ENCODE measurements at regions not wholly inside any gene's neighbourhood (a gene's known extent, or its start where the extent isn't known, plus 50 kb on each side); places are given as distances from the start of the nearest gene placed in this dataset.

DNA sequence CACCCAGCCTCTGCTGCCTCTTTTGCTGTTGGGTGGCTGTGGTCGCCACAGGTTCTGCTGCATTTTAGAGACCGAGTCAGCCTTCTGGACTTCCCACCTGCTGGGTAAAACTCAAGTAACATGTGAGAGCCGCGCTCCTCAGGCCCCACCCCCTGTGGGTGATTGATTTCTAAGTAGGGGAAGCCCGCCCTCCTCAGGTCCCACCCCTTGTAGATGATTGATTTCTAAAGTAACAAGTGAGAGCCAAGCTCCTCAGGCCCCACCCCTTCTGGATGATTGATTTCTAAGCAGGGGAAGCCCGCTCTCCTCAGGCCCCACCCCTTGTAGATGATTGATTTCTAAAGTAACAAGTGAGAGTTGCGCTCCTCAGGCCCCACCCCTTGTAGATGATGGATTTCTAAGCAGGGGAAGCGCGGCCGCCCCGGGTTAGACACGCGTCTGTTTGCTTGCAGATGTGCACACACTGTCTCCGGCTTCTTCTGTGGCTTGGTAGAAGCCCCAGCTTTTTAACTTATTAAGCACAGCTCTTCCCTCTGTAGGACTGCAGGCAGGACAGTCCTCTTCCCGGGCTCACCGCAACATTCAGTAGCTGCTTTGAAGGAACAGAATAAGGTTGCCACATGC is 83.4 kb downstream of the FAM43A start:
- intact Hi-C loops (cut with DNase I): no loop called here
- peak; percentile 98 to 99 for ATAC-seq
- WGBS: 2% methylated on average over 16 of the region's 16 CpGs

DNA sequence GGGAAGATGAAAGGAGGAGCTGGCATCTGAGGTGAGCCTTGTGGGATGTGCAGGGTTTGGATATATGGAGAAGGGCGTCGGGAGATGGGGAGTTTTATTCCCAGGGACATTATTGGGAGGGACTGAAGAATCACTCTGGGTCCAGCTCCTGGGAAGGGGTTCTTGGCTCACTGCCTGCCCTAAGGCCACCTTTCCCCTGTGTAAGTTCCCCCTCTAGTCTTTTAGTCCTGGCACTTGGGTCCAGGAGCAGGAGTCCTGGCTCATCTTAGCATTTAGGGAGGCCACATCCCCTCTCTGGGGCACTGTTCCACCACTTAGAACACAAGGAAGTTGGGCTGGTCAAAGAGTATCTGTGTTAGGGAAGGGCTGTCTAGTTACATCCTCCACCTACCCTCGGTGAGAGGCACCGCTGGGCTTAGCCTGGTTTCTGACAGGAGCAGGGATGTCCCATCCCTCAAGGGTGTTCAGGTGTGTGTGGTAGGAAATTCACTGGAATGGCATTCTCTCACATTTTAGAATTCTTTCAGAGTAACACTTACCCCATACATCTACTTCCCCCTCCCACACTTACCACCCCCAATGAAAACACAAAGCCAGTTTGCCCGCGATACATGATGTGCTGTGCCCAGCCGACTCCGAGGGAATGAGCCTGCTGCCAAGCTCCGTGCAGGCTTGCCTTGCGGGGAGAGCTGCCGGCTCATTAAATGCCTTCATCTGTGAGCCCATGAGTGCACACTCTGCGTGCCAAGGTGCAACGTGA is 86.7 kb downstream of the FAM43A start:
- no peak for DNase-seq
- no peak for ATAC-seq
- peak overlapping the region; percentile 37 for H3K27ac ChIP-seq (ENCODE audit: low read length)
- peaks cover 13% of the 10 kb centered on the region for H3K4me1 ChIP-seq (ENCODE audit: control insufficient read depth, insufficient read depth, low read length)
- H3K4me3 ChIP-seq (ENCODE audit: low read length): no peak overlapping the region
- H3K27me3 ChIP-seq (ENCODE audit: control insufficient read depth, insufficient read depth): no peaks in the 10 kb centered on the region
- intact Hi-C loops (cut with DNase I): loop anchor here in 1 of 4 donors (10.0 kb wide), 2 partner anchors 88 to 332 kb away; partner anchors contain the start of gene FAM43A
- WGBS: 70% methylated on average over 13 of the region's 13 CpGs
- H3K9me3 ChIP-seq (ENCODE audit: control insufficient read depth, low read length): no peaks in the 10 kb centered on the region

More for the DNA sequence above, 83.4 kb downstream of the FAM43A start:
- H3K27ac ChIP-seq (ENCODE audit: low read length): peak overlapping the region; percentile 40
- peaks cover 11% of the 10 kb centered on the region for H3K4me1 ChIP-seq (ENCODE audit: control insufficient read depth, insufficient read depth, low read length)
- H3K4me3 ChIP-seq (ENCODE audit: low read length): peak overlapping the region; percentile 29
- H3K9me3 ChIP-seq (ENCODE audit: control insufficient read depth, low read length): no peaks in the 10 kb centered on the region
- H3K27me3 ChIP-seq (ENCODE audit: control insufficient read depth, insufficient read depth): no peaks in the 10 kb centered on the region
- peak; percentile 93 to 97 (median 93) for DNase-seq

DNA sequence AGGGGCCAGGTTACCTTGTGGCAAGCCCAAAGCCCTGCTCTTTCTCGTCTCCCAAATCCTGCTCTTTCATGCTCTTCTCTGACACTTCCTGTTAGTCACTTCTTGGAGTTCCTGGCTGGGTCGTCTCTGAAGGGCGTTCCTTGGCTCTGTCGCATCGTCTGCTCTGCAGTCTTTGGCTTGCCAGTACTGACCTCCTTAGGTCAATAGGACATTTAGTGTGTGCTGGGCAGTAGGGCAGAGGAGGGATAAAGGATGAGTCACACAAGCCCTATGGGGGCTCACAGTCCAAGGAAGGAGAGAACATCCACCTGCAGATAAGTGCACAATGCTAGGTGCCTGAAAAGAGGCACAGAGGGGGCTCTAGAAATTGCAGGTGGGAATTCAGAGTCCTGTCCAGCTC is 87.5 kb downstream of the FAM43A start:
- H3K4me3 ChIP-seq (ENCODE audit: low read length): no peak overlapping the region
- peaks cover 13% of the 10 kb centered on the region for H3K4me1 ChIP-seq (ENCODE audit: control insufficient read depth, insufficient read depth, low read length)
- H3K27me3 ChIP-seq (ENCODE audit: control insufficient read depth, insufficient read depth): no peaks in the 10 kb centered on the region
- intact Hi-C loops (cut with DNase I): loop anchor here in 1 of 4 donors (10.0 kb wide), 2 partner anchors 88 to 332 kb away; partner anchors contain the start of gene FAM43A
- H3K9me3 ChIP-seq (ENCODE audit: control insufficient read depth, low read length): no peaks in the 10 kb centered on the region
- WGBS: 27% methylated on average over 5 of the region's 5 CpGs
- H3K27ac ChIP-seq (ENCODE audit: low read length): peak overlapping the region; percentile 37
- peak; percentile 64 to 81 for ATAC-seq
- peak; percentile 74 to 80 (median 78) for DNase-seq

DNA sequence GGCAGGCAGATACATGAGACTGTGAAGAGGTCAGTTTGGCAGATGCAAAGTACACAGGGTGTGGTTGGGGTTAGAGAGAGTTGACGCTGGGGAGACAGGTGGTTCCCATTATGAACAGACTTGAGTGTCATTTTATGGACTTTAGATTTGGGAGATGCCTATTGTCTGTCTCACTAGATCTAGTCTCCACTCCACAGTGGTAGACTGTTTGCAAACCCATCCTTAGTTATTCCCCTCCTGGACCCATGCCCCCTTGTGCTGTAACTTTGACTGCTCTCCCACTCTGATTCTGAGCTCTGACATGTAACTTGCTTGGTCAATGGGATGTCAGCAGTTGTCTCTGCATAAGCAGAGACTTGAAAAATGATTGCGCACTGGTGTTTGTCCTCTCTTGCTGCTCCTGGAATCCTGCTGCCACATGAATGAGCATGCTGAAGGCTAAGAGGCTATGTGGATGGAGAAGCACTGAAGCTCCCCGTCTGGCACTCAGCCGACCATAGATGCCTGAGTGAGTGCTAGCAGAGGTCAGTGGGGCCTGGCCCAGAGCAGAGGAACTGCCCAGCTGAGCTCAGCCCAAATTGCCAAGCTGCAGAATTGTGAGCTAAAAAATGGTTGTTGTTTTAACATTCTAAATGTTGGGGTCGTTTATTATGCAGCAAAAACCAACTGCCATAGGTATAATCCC is 88.2 kb downstream of the FAM43A start:
- H3K9me3 ChIP-seq (ENCODE audit: control insufficient read depth, low read length): no peaks in the 10 kb centered on the region
- no peaks in the 10 kb centered on the region for H3K27me3 ChIP-seq (ENCODE audit: control insufficient read depth, insufficient read depth)
- H3K27ac ChIP-seq (ENCODE audit: low read length): no peak overlapping the region
- ATAC-seq (no peak), DNase-seq (no peak)
- H3K4me3 ChIP-seq (ENCODE audit: low read length): no peak overlapping the region
- intact Hi-C loops (cut with DNase I): loop anchor here in 1 of 4 donors (10.0 kb wide), 2 partner anchors 89 to 331 kb away; partner anchors contain the start of gene FAM43A
- peaks cover 13% of the 10 kb centered on the region for H3K4me1 ChIP-seq (ENCODE audit: control insufficient read depth, insufficient read depth, low read length)
- 69% methylated on average over 5 of the region's 5 CpGs for WGBS

DNA sequence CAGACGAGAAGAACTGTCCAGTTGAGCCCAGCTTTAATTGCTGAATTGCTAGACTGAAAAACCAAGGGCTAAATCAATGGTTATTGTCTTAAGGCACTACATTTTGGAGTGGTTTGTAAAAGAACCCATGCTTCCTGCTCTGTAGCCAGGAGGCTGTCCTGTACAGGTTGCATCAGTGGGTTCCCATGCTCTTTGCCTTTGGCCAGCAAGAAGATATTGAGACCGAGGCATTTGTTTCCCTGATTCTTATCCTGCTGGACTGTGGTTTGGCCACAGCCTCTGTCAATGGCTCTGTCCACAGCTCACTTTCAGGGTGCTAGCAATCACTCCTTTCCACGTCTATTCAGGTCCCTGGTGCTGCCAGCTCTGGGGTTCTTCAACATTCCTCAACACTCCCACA is 89.6 kb downstream of the FAM43A start:
- Histone ChIP-seq H3K4me3 (ENCODE audit: low read length) (no peak overlapping the region), H3K27me3 (ENCODE audit: control insufficient read depth, insufficient read depth) (no peaks in the 10 kb centered on the region), H3K27ac (ENCODE audit: low read length) (no peak overlapping the region), H3K4me1 (ENCODE audit: control insufficient read depth, insufficient read depth, low read length) (peaks cover 18% of the 10 kb centered on the region), H3K9me3 (ENCODE audit: control insufficient read depth, low read length) (no peaks in the 10 kb centered on the region)
- WGBS: 65% methylated on average over 3 of the region's 3 CpGs
- DNase-seq (no peak), ATAC-seq (no peak)
- intact Hi-C loops (cut with DNase I): loop anchor here in 1 of 4 donors (10.0 kb wide), 2 partner anchors 90 to 330 kb away; partner anchors contain the start of gene FAM43A

DNA sequence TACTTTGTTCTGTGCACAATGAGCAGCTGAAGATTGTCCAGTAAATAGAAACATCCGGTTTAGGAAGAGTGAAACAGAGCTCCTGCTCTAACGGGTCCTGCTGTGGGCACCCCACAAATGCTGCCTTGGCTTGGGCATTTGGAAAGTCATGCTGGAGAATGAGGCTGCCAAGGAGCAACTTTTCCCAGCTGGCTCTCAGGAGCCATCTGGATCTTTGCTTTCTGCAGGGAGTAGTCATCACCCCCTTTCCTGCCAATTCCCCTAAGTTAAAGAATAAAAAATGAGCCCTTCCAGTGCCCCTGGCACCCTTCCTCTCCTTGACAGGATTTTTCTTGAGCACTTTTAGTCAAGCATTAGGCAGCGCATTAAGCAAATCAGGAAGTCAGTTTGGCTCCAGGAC is 90.0 kb downstream of the FAM43A start:
- no peaks in the 10 kb centered on the region for H3K27me3 ChIP-seq (ENCODE audit: control insufficient read depth, insufficient read depth)
- ATAC-seq (no peak), DNase-seq (no peak)
- no peak overlapping the region for H3K27ac ChIP-seq (ENCODE audit: low read length)
- no peak overlapping the region for H3K4me3 ChIP-seq (ENCODE audit: low read length)
- H3K9me3 ChIP-seq (ENCODE audit: control insufficient read depth, low read length): no peaks in the 10 kb centered on the region
- H3K4me1 ChIP-seq (ENCODE audit: control insufficient read depth, insufficient read depth, low read length): peaks cover 18% of the 10 kb centered on the region
- WGBS: 64% methylated on average over 3 of the region's 3 CpGs
- intact Hi-C loops (cut with DNase I): loop anchor here in 1 of 4 donors (10.0 kb wide), 2 partner anchors 91 to 329 kb away; partner anchors contain the start of gene FAM43A

DNA sequence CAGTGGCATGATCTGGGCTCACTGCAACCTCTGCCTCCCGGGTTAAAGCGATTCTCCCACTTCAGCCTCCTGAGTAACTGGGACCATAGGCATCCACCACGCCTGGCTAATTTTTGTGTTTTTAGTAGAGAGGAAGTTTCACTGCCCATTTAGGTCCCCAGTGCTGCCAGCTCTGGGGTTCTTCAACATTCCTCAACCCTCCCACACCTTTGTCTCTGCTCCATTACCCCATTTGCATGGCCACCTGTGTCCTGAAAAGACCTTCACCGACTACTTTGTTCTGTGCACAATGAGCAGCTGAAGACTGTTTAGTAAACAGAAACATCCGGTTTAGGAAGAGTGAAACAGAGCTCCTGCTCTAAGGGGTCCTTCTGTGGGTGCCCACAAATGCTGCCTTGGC is 92.0 kb downstream of the FAM43A start:
- H3K9me3 ChIP-seq (ENCODE audit: control insufficient read depth, low read length): no peaks in the 10 kb centered on the region
- DNase-seq (no peak), ATAC-seq (no peak)
- intact Hi-C loops (cut with DNase I): loop anchor here in 1 of 4 donors (10.0 kb wide), 2 partner anchors 93 to 327 kb away; partner anchors contain the start of gene FAM43A
- no peak overlapping the region for H3K27ac ChIP-seq (ENCODE audit: low read length)
- peaks cover 17% of the 10 kb centered on the region for H3K4me1 ChIP-seq (ENCODE audit: control insufficient read depth, insufficient read depth, low read length)
- 74% methylated on average over 5 of the region's 5 CpGs for WGBS
- no peak overlapping the region for H3K4me3 ChIP-seq (ENCODE audit: low read length)
- H3K27me3 ChIP-seq (ENCODE audit: control insufficient read depth, insufficient read depth): no peaks in the 10 kb centered on the region

DNA sequence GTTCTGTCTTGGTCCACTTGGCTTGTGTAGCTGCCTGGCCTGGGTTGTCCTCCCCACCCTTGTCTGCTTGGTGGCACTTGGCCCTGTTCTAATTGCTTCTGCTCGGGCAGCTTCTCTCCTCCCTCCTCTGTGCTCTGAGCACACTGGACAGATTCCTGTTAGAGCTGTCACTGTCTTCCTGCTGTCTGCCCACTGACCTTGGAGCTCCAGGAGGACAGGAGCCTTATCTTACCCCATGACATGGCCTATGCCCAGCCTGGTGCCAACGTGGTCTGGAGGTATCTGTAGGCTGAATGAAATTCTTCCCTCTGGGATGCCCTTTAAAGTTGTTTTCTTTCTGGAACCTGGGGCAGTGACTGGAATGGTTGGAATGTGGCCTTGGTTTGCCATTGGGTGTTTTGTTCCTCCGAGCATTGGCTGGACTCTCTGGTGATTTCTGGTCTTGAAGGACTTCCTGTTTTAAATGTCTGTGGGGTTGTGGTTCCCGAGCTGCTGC is 94.1 kb downstream of the FAM43A start:
- intact Hi-C loops (cut with DNase I): loop anchor here in 2 of 4 donors (5.0 to 10.0 kb wide), 4 partner anchors 95 to 325 kb away; partner anchors contain the start of gene FAM43A (in 1 of the 2)
- DNase-seq (no peak), ATAC-seq (peak; percentile 45 to 59)
- Histone ChIP-seq H3K27ac (ENCODE audit: low read length) (no peak overlapping the region), H3K27me3 (ENCODE audit: control insufficient read depth, insufficient read depth) (no peaks in the 10 kb centered on the region), H3K4me1 (ENCODE audit: control insufficient read depth, insufficient read depth, low read length) (peaks cover 7% of the 10 kb centered on the region), H3K9me3 (ENCODE audit: control insufficient read depth, low read length) (no peaks in the 10 kb centered on the region), H3K4me3 (ENCODE audit: low read length) (no peak overlapping the region)
- 62% methylated on average over 4 of the region's 4 CpGs for WGBS

DNA sequence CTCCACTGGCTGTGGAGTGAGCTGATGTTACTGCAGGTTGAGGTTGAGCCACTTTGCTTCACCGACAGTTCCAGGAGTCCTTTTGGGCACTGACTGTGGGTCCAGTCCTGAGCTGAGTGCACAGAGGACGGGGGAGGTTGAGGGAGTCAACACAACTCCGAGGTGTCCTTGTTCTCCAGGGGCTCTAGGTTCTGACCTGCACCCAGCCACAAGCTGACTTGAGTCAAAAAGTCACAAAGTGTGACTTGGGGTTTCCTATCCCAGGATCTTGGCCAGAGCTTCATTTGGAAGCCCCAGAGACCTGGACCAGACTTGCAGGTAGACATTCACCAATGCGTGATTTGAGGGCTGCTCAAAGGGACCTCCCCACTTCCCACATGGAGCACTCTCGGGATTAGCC is 95.0 kb downstream of the FAM43A start:
- ATAC-seq (no peak), DNase-seq (no peak)
- WGBS: 93% methylated on average over 5 of the region's 5 CpGs
- Histone ChIP-seq H3K4me3 (ENCODE audit: low read length) (no peak overlapping the region), H3K27ac (ENCODE audit: low read length) (no peak overlapping the region), H3K9me3 (ENCODE audit: control insufficient read depth, low read length) (no peaks in the 10 kb centered on the region), H3K4me1 (ENCODE audit: control insufficient read depth, insufficient read depth, low read length) (peaks cover 8% of the 10 kb centered on the region), H3K27me3 (ENCODE audit: control insufficient read depth, insufficient read depth) (no peaks in the 10 kb centered on the region)
- intact Hi-C loops (cut with DNase I): loop anchor here in 2 of 4 donors (5.0 to 10.0 kb wide), 2 partner anchors 102 to 174 kb away; no protein-coding TSS in a partner anchor

DNA sequence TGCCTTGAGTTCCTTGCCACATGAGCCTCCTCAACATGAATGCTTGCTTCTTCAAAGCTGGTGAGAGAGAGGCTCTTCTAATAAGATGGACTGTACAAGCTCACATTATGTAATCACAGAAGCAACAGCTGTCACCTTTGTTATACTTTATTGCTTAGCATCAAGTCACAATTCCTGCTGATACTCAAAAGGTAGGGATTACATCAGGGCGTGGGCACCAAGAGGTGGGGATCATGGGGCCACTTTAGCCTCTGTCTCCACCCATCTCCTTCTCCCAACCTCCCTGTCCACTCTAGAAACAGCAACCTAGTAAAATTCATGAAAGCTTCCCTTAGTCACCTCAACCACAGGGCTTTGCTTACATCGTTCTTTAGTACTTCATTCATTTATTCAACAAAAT is 95.9 kb downstream of the FAM43A start:
- Histone ChIP-seq H3K4me1 (ENCODE audit: control insufficient read depth, insufficient read depth, low read length) (peaks cover 7% of the 10 kb centered on the region), H3K27me3 (ENCODE audit: control insufficient read depth, insufficient read depth) (no peaks in the 10 kb centered on the region), H3K9me3 (ENCODE audit: control insufficient read depth, low read length) (no peaks in the 10 kb centered on the region), H3K27ac (ENCODE audit: low read length) (no peak overlapping the region), H3K4me3 (ENCODE audit: low read length) (no peak overlapping the region)
- intact Hi-C loops (cut with DNase I): loop anchor here in 2 of 4 donors (5.0 to 10.0 kb wide), 2 partner anchors 101 to 173 kb away; no protein-coding TSS in a partner anchor
- 89% methylated on average over 2 of the region's 2 CpGs for WGBS
- DNase-seq (no peak), ATAC-seq (no peak)
